GM19023 (cell line): ENCODE measurements at regions not wholly inside any gene's neighbourhood (a gene's known extent, or its start where the extent isn't known, plus 50 kb on each side); places are given as distances from the start of the nearest gene placed in this dataset.

Experiments used
- ATAC-seq: cut with Tn5 transposase; IDR thresholded peaks from one replicate; pipeline ENCODE4 v1.9.1; 2021; ENCODE audit warnings: mild to moderate bottlenecking, moderate library complexity; ENCODE audit not compliant: unreplicated experiment

DNA sequence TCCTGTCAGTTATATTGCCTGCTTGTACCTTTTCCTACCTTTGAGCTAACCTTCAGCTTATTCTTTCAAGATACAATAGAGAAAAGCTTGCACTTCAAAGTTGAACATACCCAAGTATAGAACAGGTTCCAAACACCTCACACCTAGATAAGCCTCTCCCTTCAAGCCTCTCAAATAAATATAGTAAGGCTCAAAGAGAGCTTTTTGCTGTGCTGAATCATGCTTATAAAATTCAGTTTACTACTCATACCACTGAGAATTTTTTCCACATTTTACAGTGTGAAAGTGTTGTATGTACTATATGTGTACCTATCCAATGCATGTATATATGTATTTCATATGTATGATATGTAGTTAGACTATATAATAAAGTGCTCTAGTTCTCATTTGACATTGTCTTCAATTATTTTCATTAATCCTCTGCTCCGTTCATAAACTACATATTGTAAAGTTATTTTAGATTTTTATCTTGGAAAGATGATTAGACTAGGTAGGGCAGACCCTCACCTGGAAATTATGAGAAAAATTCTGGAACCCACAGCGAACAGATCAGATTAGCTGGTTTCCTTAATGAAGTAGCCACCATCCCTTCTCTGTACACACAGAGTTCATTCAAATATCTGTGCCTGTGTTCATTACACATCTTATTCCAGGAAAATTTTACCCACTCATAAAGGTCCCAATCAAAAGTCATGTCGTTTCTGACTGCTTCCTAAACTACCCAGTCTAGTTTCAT is 149.2 kb upstream of the RGMB start:
- no peak for ATAC-seq

DNA sequence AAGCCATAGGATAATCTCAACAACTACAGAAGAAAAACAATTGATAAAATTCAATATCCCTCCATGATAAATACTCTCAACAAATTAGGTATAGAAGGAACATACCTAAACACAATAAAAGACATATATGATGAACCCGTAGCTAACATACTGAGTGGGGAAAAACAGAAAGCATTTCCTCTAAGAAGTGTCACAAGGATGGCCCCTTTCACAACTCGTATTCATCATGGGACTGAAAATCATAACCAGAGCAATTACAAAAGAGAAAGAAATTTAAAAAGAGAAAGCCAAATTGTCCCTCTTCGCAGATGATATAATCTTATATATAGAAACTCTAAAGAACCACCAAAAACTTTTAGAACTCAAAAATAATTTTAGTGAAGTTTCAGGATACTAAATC is 146.3 kb upstream of the RGMB start:
- ATAC-seq, result no peak

- ATAC-seq, result no peak
Observed at GRCh38 chr5:98630621-98631020, 142.8 kb upstream of the RGMB start.

- ATAC-seq, result no peak
Observed at GRCh38 chr5:98631311-98632054, 142.0 kb upstream of the RGMB start.

DNA sequence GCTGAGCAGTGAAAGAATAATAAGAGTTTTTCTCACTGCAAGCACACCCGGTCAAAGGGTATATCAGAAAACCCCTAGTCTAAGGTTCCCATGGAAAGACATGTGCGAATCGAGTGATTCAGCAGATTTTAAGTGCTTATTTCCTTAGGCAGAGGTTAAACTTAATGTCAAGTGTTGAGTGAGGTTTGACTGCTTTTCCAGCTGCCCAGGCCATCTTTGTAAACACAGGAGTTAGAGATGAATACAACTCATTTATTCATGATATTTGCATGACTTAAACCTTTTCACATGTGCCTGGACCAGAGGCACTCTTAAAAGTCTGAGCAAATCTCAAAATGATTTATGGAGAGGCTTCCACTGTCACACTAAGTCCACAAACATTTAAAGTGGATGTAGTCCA is 137.8 kb upstream of the RGMB start:
- no peak for ATAC-seq

DNA sequence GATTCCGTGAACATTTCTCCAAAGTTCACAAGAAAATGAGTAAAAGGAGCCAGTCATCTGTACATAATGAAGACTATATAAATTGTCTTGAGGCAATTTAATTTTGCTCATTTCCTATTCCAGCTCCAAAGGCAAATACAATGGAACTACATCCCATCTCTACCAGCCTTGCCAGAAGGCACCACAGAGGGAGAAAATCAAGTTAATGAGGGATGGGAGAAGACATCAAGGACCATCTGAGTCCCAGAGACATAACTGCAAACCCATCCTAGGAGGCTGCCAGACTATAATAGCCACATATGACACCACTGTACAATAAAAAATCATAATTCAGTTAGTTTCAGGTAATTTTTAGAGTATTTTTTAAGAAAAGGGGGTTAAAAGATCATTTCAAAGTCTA is 136.3 kb upstream of the RGMB start:
- no peak for ATAC-seq

DNA sequence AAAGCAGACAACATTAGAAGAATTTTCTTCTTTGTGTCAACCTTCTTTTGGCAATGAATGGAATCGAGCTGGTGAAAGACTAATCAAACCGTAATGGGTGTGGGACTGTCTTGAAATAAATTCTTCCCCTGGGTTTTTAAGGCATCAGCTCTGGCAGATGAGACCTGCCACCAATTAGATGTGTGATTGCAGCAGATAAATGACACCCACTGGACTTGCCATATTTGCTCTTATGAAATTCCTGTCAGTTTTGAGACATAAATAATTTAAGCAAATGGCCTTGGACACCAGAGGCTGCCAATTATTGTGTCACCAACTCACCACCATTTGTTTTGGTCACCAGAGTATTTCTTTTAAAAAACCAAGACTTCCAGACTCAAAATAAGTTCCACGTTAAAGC is 135.9 kb upstream of the RGMB start:
- ATAC-seq, result no peak

DNA sequence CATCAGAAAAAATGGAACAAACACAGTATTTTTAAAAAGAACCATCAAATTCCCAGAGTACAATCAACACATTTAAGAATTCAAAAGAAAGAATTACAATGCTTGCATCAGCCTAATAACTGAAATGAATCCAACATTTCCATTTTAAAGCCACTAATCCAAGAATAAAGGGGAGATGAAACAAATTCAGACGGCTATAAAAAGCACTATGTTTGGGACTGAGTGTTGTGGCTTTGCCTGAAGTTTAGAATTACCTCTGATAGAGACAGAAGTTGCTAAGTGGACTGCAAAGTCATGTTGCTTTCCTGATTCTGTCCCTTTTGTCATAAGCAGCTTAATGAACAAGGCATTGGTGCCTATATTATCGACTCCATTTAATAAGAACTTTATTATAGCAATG is 135.4 kb upstream of the RGMB start:
- ATAC-seq, result no peak

- ATAC-seq, result no peak
Observed at GRCh38 chr5:98638701-98639100, 134.8 kb upstream of the RGMB start.

DNA sequence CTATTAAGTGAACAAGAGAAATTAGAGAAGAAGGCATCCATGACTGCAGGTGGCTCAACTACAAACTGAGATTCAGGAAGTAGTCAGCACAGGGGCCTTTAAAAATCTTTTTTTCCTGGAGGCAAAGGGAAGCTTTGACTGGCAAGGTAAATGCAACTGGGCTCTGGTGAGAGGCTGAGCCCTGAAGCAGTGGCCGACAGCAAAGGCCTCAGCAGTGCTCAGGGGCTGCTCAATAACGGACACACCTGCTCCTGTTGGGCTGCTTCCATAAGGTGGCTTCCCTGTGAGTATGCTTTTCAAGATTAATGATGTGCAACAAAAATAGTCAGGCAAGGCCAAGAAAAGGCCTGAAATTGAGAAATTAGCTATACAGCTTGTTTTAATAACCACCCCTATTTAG is 134.2 kb upstream of the RGMB start:
- ATAC-seq, result no peak

GRCh38 chr5:98641671-98642070 is 131.8 kb upstream of the RGMB start:
- ATAC-seq, result no peak

- no peak for ATAC-seq
Observed at GRCh38 chr5:98643569-98643968, 129.9 kb upstream of the RGMB start.

GRCh38 chr5:98651715-98652114 is 121.7 kb upstream of the RGMB start:
- no peak for ATAC-seq

DNA sequence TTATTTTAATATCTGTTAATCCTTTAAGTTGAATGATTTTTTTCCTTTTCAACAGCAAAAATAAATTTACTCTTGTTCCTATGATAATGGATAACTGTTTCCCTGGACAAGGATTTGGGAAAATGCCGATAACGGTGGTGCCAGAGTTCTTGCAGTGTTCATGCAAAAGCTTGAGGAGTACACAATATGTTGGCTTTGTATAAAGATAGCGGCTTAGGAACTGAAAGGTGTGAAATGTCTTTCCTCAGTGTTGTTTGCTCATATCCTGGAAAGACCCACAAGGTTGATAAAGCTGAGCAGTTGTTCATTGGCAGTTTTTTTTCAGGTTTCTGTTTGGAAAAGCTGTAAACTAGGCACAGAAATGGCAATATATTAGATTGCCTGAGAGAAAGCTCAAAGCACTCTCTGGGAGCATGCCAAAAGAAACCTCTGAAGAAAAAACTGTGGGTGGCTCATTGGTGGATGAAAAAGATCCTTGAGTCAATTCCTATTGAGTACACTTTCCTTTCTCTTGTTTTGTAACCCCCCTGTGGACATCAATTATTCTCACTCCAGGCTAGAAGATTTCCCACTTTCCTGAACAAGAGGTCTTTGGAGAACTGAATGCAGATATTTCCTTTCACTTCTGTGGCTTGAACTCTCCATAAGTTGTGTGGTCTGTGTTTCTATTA is 117.2 kb upstream of the RGMB start:
- no peak for ATAC-seq

DNA sequence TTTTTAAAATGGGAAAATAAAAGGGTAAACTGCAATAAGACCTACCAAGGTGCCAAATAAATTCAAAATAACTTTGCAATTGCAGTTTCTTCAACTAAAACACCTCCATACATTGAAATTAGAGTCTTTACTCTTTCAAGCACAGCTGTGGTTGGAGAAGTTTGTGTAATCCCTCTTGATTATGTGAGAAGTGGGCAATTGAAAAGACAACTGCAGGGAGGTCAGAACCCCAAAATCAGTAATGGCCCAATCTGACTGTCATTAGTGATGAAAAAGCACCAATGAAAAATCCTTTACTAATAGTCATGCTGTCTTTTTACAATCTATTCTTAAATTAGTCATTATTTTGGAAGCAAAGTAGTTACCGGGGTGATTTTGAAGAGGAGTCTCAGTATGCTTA is 116.7 kb upstream of the RGMB start:
- no peak for ATAC-seq

DNA sequence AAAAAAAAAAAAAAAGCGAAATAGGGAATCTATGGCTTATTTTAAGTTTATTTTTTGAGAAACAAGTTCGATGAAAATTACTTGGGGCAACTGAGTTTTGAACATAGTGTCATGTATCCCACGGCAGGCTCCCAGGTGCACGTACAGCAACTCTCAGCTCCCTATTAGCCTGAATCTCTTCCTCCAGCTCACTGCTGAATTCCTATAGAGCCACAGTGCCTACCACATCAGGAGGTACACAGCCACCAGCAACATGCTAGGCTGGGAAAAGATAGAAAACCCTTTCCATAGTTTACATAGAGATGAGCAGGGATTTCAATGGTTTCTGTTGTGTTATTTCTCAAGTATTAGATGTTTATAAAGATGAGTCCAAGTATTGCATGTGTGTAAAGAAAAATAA is 115.9 kb upstream of the RGMB start:
- no peak for ATAC-seq

GRCh38 chr5:98663521-98663920 is 109.9 kb upstream of the RGMB start:
- ATAC-seq, result no peak

DNA sequence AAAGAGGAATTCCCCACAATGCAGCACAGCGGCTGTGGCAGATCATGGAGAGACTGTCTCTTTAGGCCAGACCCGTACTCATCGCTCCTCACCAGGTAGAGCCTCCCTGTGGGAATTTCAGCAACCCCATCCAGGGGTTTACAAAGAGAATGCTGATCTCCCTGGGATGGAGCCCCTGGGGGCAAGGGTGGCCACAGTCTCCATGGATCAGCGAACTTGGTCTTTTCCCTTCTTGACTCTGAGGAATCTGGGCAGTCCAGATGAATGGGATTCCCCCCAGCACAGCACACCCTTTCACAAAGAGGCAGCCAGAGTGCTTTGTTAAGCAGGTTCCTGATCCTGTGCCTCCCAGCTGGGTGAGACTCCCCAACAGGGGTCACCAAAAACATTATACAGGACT is 108.7 kb upstream of the RGMB start:
- no peak for ATAC-seq

DNA sequence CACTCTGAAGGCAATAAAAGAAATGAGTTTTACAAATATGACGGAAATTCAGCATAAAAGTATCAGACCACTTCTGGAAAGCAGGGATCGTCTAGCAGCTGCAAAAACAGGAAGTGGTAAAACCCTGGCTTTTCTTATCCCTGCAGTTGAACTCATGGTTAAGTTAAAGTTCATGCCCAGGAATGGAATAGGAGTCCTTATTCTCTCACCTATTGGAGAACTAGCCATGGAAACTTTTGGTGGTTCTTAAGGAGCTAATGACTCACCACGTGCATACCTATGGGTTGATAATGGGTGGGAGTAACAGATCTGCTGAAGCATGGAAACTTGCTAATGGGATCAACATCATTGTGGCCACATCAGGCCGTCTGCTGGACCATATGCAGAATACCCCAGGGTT is 93.5 kb upstream of the RGMB start:
- ATAC-seq, result no peak

DNA sequence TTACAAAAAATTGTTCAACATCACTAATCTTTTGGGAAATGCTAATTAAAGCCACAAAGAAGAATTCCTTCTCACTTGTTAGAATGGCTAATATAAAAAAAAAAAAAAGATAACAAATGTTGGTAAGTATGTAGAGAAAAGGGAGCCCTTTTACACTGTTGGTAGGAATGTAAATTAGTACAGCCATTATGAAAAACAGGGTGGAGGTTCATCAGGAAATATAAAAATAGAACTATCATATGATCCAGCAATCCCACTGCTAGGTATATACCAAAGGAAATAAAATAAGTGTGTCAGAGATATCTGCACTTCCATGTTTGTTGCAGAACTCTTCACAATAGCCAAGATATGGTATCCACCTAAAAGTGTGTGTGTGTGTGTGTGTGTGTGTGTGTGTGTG is 83.5 kb upstream of the RGMB start:
- ATAC-seq, result no peak

DNA sequence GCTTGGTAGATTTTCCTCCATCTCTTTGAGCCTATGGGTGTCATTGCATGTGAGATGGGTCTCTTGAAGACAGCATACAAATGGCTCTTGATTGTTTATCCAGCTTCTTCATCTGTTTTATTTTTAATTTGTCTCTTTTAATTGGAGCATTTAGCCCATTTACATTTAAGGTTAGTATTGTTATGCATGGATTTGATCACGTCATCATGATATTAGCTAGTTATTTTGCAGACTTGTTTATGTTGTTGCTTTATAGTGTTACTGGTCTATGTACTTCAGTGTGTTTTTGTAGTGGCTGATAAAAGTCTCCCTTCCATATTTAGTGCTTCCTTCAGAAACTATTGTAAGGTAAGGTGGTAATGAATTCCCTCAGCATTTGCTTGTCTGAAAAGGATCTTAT is 78.6 kb upstream of the RGMB start:
- no peak for ATAC-seq

GRCh38 chr5:98698359-98698758 is 75.1 kb upstream of the RGMB start:
- ATAC-seq, result no peak
